NB4 (cell line): ENCODE measurements at regions not wholly inside any gene's neighbourhood (a gene's known extent, or its start where the extent isn't known, plus 50 kb on each side); places are given as distances from the start of the nearest gene placed in this dataset.

Source experiments
- DNase-seq: peaks from one replicate; pipeline ENCODE4 v3.0.0; 2010; ENCODE audit warnings: low read depth
- H3K4me3 ChIP-seq: one replicate; pipeline ENCODE4 v1.5.1; 2011; ENCODE audit warnings: mild to moderate bottlenecking, low read depth, low read length, moderate library complexity
- MAX ChIP-seq: IDR thresholded peaks from 2 replicates; pipeline ENCODE4 v1.6.1; 2011; ENCODE audit warnings: low read depth, low read length
- MYC ChIP-seq: IDR thresholded peaks from 2 replicates; pipeline ENCODE4 v1.6.1; 2011; ENCODE audit warnings: low read depth, low read length
- POLR2A ChIP-seq: IDR thresholded peaks from 2 replicates; pipeline ENCODE4 v1.6.1; 2011; ENCODE audit warnings: mild to moderate bottlenecking; ENCODE audit not compliant: insufficient read length; ENCODE audit errors: extremely low read depth
- TF ChIP-seq, protein P1 (sequence below): IDR thresholded peaks from one replicate; pipeline ENCODE4 v1.5.1; 2012; ENCODE audit warnings: low read depth, low read length

- no peak overlapping the region for H3K4me3 ChIP-seq
- TF ChIP-seq MYC (no peak), MAX (no peak), POLR2A (no peak)
- TF ChIP-seq, protein P1, sequence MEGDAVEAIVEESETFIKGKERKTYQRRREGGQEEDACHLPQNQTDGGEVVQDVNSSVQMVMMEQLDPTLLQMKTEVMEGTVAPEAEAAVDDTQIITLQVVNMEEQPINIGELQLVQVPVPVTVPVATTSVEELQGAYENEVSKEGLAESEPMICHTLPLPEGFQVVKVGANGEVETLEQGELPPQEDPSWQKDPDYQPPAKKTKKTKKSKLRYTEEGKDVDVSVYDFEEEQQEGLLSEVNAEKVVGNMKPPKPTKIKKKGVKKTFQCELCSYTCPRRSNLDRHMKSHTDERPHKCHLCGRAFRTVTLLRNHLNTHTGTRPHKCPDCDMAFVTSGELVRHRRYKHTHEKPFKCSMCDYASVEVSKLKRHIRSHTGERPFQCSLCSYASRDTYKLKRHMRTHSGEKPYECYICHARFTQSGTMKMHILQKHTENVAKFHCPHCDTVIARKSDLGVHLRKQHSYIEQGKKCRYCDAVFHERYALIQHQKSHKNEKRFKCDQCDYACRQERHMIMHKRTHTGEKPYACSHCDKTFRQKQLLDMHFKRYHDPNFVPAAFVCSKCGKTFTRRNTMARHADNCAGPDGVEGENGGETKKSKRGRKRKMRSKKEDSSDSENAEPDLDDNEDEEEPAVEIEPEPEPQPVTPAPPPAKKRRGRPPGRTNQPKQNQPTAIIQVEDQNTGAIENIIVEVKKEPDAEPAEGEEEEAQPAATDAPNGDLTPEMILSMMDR, result no peak
- DNase-seq, result no peak
These were observed 126.0 kb downstream of the CAPZA3 start for GRCh38 chr12:18863769-18864500.

DNA sequence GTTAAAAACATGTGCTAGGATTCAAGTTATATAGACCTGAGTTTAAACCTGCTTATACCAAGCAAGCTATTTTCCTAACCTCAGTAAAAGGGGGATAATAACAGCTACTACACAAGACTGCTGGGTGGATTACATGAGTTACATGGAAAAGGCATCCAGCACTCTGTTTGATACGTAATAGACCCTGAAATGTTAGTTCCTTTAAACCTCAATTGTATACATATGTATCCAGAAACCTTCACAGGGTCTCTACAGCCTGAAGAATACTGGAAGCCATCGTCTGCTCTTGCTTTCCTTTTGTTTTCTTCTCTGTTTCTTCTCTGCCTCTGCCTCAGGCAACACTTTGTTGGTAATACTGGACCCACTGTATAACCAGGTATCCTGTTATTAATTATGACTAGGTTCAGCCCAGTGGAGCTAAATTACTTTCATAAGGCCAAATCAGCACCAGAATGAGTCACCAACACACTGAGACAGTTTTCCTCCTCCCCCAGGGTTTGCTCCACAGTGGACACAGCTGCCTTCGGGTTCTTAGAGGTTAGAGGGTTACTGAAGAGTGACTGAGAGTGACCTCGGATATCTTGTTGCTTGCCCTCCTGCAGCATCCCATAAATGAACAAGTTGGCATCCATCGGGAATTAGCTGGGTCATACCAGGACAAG lies 127.1 kb downstream of the CAPZA3 start:
- TF ChIP-seq, protein P1, result no peak
- TF ChIP-seq POLR2A, result no peak
- no peak overlapping the region for H3K4me3 ChIP-seq
- no peak for DNase-seq

DNA sequence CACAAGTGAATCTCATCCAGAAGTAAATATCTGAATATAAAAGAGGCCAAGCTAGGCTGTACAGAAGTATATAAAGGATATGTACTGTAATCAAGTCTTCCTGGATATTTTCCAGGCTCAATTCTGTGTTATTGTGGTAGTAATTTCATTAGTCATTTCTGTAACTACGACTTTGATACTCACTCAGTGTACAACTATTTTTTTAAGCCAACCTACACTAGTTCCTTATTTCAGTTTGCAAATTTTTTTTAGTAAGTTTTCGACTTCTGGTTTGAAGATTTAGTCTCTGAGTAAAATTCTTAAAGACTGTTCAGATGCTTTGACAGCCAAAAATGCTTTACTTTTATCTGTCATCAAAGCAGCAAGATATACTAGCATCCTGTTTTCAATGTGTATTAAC lies 130.8 kb downstream of the CAPZA3 start:
- TF ChIP-seq MYC, result no peak
- TF ChIP-seq POLR2A, result no peak
- TF ChIP-seq, protein P1, result no peak
- no peak for TF ChIP-seq MAX
- DNase-seq, result no peak
- no peak overlapping the region for H3K4me3 ChIP-seq

DNA sequence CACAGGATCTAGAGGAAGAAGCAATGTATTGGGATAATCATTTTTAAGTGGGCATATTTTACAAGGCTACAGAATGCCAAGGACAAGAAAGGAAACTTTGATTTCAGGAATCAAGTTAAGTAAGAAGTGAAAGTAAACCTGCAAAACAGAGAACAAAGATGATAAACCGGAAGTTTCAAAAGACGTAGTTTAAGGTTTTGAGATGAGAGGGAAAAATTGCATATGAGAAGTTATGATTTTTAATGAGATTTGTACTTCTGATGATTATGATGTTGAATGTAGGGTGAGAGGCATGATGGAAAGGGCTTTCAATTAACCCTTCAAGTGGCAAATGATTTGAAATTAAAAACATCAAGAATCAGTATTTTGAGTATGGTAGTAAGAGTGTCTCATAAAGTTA lies 134.9 kb downstream of the CAPZA3 start:
- no peak for DNase-seq
- no peak overlapping the region for H3K4me3 ChIP-seq
- no peak for TF ChIP-seq MYC
- no peak for TF ChIP-seq MAX
- TF ChIP-seq, protein P1, result no peak
- TF ChIP-seq POLR2A, result no peak

DNA sequence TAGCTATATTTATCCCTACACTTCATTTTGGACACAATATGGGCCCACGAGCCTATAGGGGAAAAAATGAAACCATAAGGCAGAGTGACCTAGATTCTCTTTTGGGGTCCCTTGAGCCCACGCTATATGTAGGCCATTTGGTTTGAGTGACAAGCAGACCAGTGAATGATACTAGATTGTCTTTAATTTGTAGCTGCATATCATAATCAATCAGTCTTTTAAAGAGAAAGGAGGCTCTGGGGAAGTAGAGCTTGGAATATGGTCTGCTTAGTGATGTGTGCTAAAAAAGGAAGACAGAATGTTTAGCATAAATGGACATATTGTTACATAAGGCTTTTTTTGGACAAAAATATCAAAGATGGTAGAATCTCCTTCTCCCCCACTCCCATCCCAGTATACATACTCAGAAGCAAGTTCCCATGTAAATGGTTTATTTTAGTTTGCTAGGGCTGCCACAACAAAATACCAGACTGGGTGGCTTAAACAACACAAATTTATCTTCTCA lies 140.8 kb downstream of the CAPZA3 start:
- no peak for DNase-seq
- TF ChIP-seq, protein P1, result no peak
- TF ChIP-seq MYC (no peak), POLR2A (no peak), MAX (no peak)

More for the DNA sequence above, 140.8 kb downstream of the CAPZA3 start:
- no peak overlapping the region for H3K4me3 ChIP-seq
